Fibroblast of lung (primary cell): ENCODE measurements at regions not wholly inside any gene's neighbourhood (a gene's known extent, or its start where the extent isn't known, plus 50 kb on each side); places are given as distances from the start of the nearest gene placed in this dataset.

Source experiments
- DNase-seq, 2 donors: peaks; one replicate each; pipeline versions ENCODE4 v3.0.0 to v3.0.0-alpha.2; 2010; ENCODE audit warnings: low read depth in 2 of 2
- H2AFZ ChIP-seq: 2 replicates; pipeline ENCODE4 v1.5.1; 2012; ENCODE audit warnings: low read length, control low read depth, inconsistent platforms
- H3K27ac ChIP-seq: 2 replicates; pipeline ENCODE4 v1.5.1; 2011; ENCODE audit warnings: low read length, control low read depth; ENCODE audit not compliant: insufficient read depth
- H3K27me3 ChIP-seq: 2 replicates; pipeline ENCODE4 v1.5.1; 2011; ENCODE audit warnings: mild to moderate bottlenecking, low read length; ENCODE audit not compliant: control insufficient read depth, insufficient read depth
- H3K36me3 ChIP-seq: 2 replicates; pipeline ENCODE4 v1.5.1; 2011; ENCODE audit warnings: low read length; ENCODE audit not compliant: control insufficient read depth, insufficient read depth
- H3K4me1 ChIP-seq: 2 replicates; pipeline ENCODE4 v1.5.1; 2011; ENCODE audit warnings: low read length; ENCODE audit not compliant: control insufficient read depth, insufficient read depth; ENCODE audit errors: extremely low read depth
- H3K4me2 ChIP-seq: 2 replicates; pipeline ENCODE4 v1.5.1; 2011; ENCODE audit warnings: low read length, control low read depth; ENCODE audit not compliant: insufficient read depth; ENCODE audit errors: extremely low read depth
- H3K4me3 ChIP-seq, 4 experiments: fragments of 200-600 bp in 1 of 4; sonication (generic) in 1 of 4; replicated peaks in 1 of 4; 2 replicates each; pipeline ENCODE4 v1.5.1; 2011 to 2016; ENCODE audit warnings: low read length in 4 of 4, low read depth in 3 of 4, mild to moderate bottlenecking in 3 of 4, control low read depth in 2 of 4, inconsistent platforms in 1 of 4, mixed read lengths in 1 of 4; ENCODE audit not compliant: insufficient read depth in 1 of 4; ENCODE audit errors: control extremely low read depth in 1 of 4
- H3K79me2 ChIP-seq: 2 replicates; pipeline ENCODE4 v1.5.1; 2012; ENCODE audit warnings: mild to moderate bottlenecking, low read length, inconsistent platforms; ENCODE audit not compliant: control insufficient read depth, insufficient read depth
- H3K9ac ChIP-seq: 2 replicates; pipeline ENCODE4 v1.5.1; 2011; ENCODE audit warnings: mild to moderate bottlenecking, low read length, control low read depth; ENCODE audit not compliant: insufficient read depth
- H3K9me3 ChIP-seq: 2 replicates; pipeline ENCODE4 v1.5.1; 2012; ENCODE audit warnings: low read depth, low read length; ENCODE audit not compliant: control insufficient read depth, insufficient read depth
- H4K20me1 ChIP-seq: 2 replicates; pipeline ENCODE4 v1.5.1; 2011; ENCODE audit warnings: low read length; ENCODE audit not compliant: control insufficient read depth, insufficient read depth; ENCODE audit errors: extremely low read depth
- CTCF ChIP-seq, 2 donors: IDR thresholded peaks in 1 of 2; conservative IDR thresholded peaks in 1 of 2; 1 replicate in 1 of 2; 2 replicates in 1 of 2; pipeline ENCODE4 v1.5.1; 2011 to 2012; ENCODE audit warnings: low read length in 2 of 2, control low read depth in 1 of 2, inconsistent platforms in 1 of 2, low read depth in 1 of 2, mild to moderate bottlenecking in 1 of 2
- EZH2 ChIP-seq: IDR thresholded peaks from 2 replicates; pipeline ENCODE4 v1.5.1; 2012; ENCODE audit warnings: low read length, control low read depth, mild to moderate bottlenecking; ENCODE audit errors: missing control alignments

- Histone ChIP-seq H4K20me1 (no peaks in the 10 kb centered on the region), H3K79me2 (no peaks in the 10 kb centered on the region), H3K4me1 (no peaks in the 10 kb centered on the region), H3K9ac (no peak overlapping the region), H3K4me3 (no peak overlapping the region), H3K27me3 (no peaks in the 10 kb centered on the region), H3K4me2 (no peak overlapping the region), H2AFZ (no peak overlapping the region), H3K9me3 (no peaks in the 10 kb centered on the region), H3K27ac (no peak overlapping the region), H3K36me3 (no peaks in the 10 kb centered on the region)
- no peak for TF ChIP-seq CTCF (conservative IDR thresholded peaks at IDR 0.05 in 1 of 2, IDR thresholded peaks at IDR 0.05 in 1 of 2; ENCODE audit: low read depth in 1 of 2, low read length in 2 of 2)
- TF ChIP-seq EZH2: no peak
- DNase-seq: peak in 1 of 2 donors; percentile 70
These were observed 516.7 kb upstream of the TMEM132C start for GRCh38 chr12:127750076-127750840.

- no peak overlapping the region for H3K9ac ChIP-seq
- no peaks in the 10 kb centered on the region for H3K4me1 ChIP-seq
- no peaks in the 10 kb centered on the region for H3K27me3 ChIP-seq
- TF ChIP-seq EZH2 (no peak), CTCF (conservative IDR thresholded peaks at IDR 0.05 in 1 of 2, IDR thresholded peaks at IDR 0.05 in 1 of 2; ENCODE audit: low read depth in 1 of 2, low read length in 2 of 2) (no peak)
- no peaks in the 10 kb centered on the region for H3K36me3 ChIP-seq
- H2AFZ ChIP-seq: no peak overlapping the region
- H3K79me2 ChIP-seq: no peaks in the 10 kb centered on the region
- H3K9me3 ChIP-seq: no peaks in the 10 kb centered on the region
- no peak overlapping the region for H3K4me2 ChIP-seq
- DNase-seq: peak in 1 of 2 donors; percentile 24
- no peaks in the 10 kb centered on the region for H4K20me1 ChIP-seq
- H3K4me3 ChIP-seq: no peak overlapping the region
- no peak overlapping the region for H3K27ac ChIP-seq
These were observed 514.2 kb upstream of the TMEM132C start for GRCh38 chr12:127752802-127753201.

GRCh38 chr12:127760357-127760756, 506.6 kb upstream of the TMEM132C start:
- Histone ChIP-seq H2AFZ (no peak overlapping the region), H3K79me2 (no peaks in the 10 kb centered on the region), H3K4me3 (no peak overlapping the region), H3K9me3 (no peaks in the 10 kb centered on the region), H3K4me2 (no peak overlapping the region), H3K27ac (no peak overlapping the region), H3K36me3 (no peaks in the 10 kb centered on the region), H3K4me1 (no peaks in the 10 kb centered on the region), H3K27me3 (no peaks in the 10 kb centered on the region), H3K9ac (no peak overlapping the region), H4K20me1 (no peaks in the 10 kb centered on the region)
- no peak for DNase-seq
- TF ChIP-seq CTCF (conservative IDR thresholded peaks at IDR 0.05 in 1 of 2, IDR thresholded peaks at IDR 0.05 in 1 of 2; ENCODE audit: low read depth in 1 of 2, low read length in 2 of 2) (no peak), EZH2 (no peak)
